A549 (cell line): ENCODE measurements at regions not wholly inside any gene's neighbourhood (a gene's known extent, or its start where the extent isn't known, plus 50 kb on each side); places are given as distances from the start of the nearest gene placed in this dataset.

Experiments used
- CTCF ChIP-seq: fragments of >200 bp; sonication (Bioruptor Twin); formaldehyde crosslinking; IDR thresholded peaks from 3 replicates; pipeline ENCODE4 v1.5.1; 2016
- ELK1 ChIP-seq: fragments of 150-350 bp; IDR thresholded peaks from 2 replicates; pipeline ENCODE4 v1.6.1; 2014; ENCODE audit warnings: low read depth, mild to moderate bottlenecking, low read length
- EP300 ChIP-seq, 2 experiments: fragments of >200 bp; sonication (Bioruptor Twin); formaldehyde crosslinking; IDR thresholded peaks; 2 replicates in 1 of 2; 3 replicates in 1 of 2; pipeline ENCODE4 v1.6.1; 2016 to 2017
- RNF2 ChIP-seq: fragments of 200-600 bp; sonication (generic); IDR thresholded peaks from 2 replicates; pipeline ENCODE4 v1.6.1; 2016; ENCODE audit warnings: low read depth, mild to moderate bottlenecking, antibody characterized with exemption, moderate library complexity, borderline replicate concordance
- USF2 ChIP-seq: fragments of 450-650 bp; IDR thresholded peaks from 2 replicates; pipeline ENCODE4 v1.6.1; 2014; ENCODE audit warnings: antibody characterized with exemption

- TF ChIP-seq CTCF: no peak
- no peak for TF ChIP-seq USF2
- no peak for TF ChIP-seq ELK1
- TF ChIP-seq EP300 (IDR thresholded peaks at IDR 0.05): no peak
- TF ChIP-seq RNF2: no peak
Measured at GRCh38 chr2:122338000-122338399, 582.5 kb downstream of the TSN start.
